ENCODE measurements at regions not wholly inside any gene's neighbourhood (a gene's known extent, or its start where the extent isn't known, plus 50 kb on each side); places are given as distances from the start of the nearest gene placed in this dataset.

DNA sequence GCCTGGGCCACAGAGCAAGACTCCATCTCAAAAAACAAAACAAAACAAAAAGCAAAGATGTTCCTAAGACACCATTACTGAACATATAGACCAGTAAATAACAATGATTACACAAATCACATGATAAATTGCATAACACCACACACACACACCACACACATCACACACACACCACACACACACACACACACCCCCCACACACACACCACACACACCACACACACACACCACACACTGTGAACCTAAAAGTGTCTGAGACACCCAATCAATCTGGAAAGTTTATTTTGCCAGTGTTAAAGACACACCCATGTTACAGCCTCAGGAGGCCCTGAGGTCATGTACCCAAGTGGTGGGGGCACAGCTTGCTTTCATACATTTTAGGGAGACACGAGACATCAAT lies 62.6 kb upstream of the ASAP2 start:
- ATAC-seq (replicated peaks in 1 of 4) (no peak), DNase-seq (no peak)
- Histone ChIP-seq H3K36me3 (ENCODE audit: control insufficient read depth in 2 of 2, extremely low read depth in 1 of 2, insufficient read depth in 1 of 2, low read length in 1 of 2) (no peaks in the 10 kb centered on the region), H3K4me3 (ENCODE audit: control insufficient read depth in 1 of 2, extremely low read depth in 1 of 2, low read length in 1 of 2) (no peak overlapping the region), H3K9me3 (no peaks in the 10 kb centered on the region), H3K4me1 (ENCODE audit: control insufficient read depth in 1 of 2, extremely low read depth in 1 of 2, insufficient read depth in 2 of 2, low read length in 2 of 2) (peaks cover 0 to 9% of the 10 kb centered on the region in 2 experiments), H3K27ac (ENCODE audit: low read length) (no peak overlapping the region), H3K27me3 (replicated peaks in 1 of 2; ENCODE audit: control insufficient read depth in 2 of 2, extremely low read depth in 1 of 2, insufficient read depth in 2 of 2, low read length in 1 of 2) (peaks cover 0 to 51% of the 10 kb centered on the region in 2 experiments)
- Mint-ChIP-seq H3K4me1 (peaks cover 0 to 3% (median 0%) of the 10 kb centered on the region in 3 donors), H3K36me3 (no peaks in the 10 kb centered on the region), H3K27me3 (peaks cover 25 to 27% of the 10 kb centered on the region in 2 donors), H3K9me3 (no peaks in the 10 kb centered on the region), H3K27ac (no peak overlapping the region), H3K4me3 (no peak overlapping the region)
- ChIA-PET POLR2A (no interaction called here), CTCF (interaction anchor here in 1 of 2 donors (1.0 to 1.2 kb wide), 2 partner anchors 114 to 905 kb away, joined by 3 to 5 read pairs; no protein-coding TSS in a partner anchor)
- WGBS (ENCODE audit: insufficient coverage): no CpG with 5 or more reads among the region's 1 CpG

DNA sequence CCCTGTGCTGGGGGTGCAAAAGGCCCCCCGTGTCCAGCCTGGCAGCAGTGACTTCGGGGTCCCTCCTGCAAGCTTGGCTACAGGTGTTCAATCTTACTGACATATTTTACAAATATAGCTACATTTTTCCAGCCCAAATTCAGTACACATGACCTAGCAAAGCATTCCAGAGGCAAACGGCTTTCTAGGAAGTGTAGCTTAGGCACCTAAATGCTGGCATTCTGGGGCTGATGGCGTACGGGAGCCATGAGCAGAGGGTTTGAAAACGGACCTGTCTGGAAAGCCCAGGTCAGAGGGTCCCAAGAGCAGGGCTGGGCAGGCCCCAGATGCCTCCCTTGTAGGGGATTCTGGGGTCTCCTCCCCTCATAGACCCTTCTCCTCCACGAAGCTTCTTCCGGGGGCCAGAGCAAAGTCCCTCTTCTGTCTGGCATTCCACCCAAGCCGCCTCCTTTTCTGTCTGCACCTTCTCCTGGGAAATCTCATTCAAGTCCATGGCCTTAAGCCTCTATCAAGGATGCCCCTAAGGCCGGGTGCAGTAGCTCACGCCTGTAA lies 63.3 kb upstream of the ASAP2 start:
- peak overlapping the region in 1 of 3 donors; percentile 17 for H3K4me3 Mint-ChIP-seq

DNA sequence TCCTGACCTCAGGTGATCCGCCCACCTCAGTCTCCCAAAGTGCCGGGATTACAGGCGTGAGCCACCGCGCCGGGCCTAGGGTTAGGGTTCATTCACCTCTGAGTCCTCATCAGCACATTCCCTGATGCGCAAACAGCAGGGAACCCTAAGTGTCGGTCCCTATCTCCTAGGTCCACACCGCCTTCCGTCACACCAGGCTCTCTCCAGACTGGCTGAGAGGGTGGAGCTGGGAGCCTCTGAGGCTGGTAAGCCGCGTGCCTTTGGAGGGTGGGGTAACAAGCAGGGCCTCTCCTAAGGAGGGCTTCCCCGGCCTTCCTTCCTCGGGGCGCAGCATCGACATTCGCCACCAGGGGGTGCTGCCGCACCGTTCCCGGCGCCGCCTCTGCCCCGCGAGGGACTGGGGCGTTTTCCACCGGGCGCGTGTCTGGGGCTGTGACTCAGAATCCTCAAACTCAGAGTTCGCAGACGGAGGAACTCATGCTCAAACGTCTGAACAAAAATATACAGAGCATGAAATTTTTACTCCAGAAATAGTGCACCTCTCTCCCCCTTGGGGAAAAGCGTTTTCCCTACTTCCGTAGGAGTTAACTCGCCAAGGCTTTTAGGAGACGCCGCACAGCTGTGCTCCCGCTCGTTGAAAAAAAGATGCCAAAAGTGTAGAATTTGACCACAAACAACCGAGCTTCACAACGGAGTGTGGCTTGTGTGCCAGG lies 63.9 kb upstream of the ASAP2 start:
- no peaks in the 10 kb centered on the region for H3K36me3 Mint-ChIP-seq
- Histone ChIP-seq H3K27ac (ENCODE audit: low read length) (no peak overlapping the region), H3K4me1 (ENCODE audit: control insufficient read depth in 1 of 2, extremely low read depth in 1 of 2, insufficient read depth in 2 of 2, low read length in 2 of 2) (peaks cover 0 to 9% of the 10 kb centered on the region in 2 experiments), H3K4me3 (ENCODE audit: control insufficient read depth in 1 of 2, extremely low read depth in 1 of 2, low read length in 1 of 2) (peak overlapping the region in 1 of 2 donors; percentile 46), H3K9me3 (no peaks in the 10 kb centered on the region), H3K36me3 (ENCODE audit: control insufficient read depth in 2 of 2, extremely low read depth in 1 of 2, insufficient read depth in 1 of 2, low read length in 1 of 2) (no peaks in the 10 kb centered on the region), H3K27me3 (replicated peaks in 1 of 2; ENCODE audit: control insufficient read depth in 2 of 2, extremely low read depth in 1 of 2, insufficient read depth in 2 of 2, low read length in 1 of 2) (peaks cover 0 to 49% of the 10 kb centered on the region in 2 experiments)
- ChIA-PET CTCF (interaction anchor here (0.5 to 0.7 kb wide), 4 partner anchors 31 to 673 kb away, joined by 3 to 11 read pairs (median 3); partner anchors contain the start of gene YWHAQ (in 1 of the 2)), POLR2A (no interaction called here)
- H3K27ac Mint-ChIP-seq: no peak overlapping the region
- H3K9me3 Mint-ChIP-seq: no peaks in the 10 kb centered on the region
- peak; percentile 22 to 80 (median 63) for DNase-seq
- peak overlapping the region in 1 of 3 donors; percentile 17 for H3K4me3 Mint-ChIP-seq
- ATAC-seq (replicated peaks in 1 of 4): peak; percentile 83 to 92 (median 89)
- H3K27me3 Mint-ChIP-seq: peaks cover 25 to 26% of the 10 kb centered on the region in 2 donors
- 9% methylated on average over 26 of the region's 40 CpGs for WGBS (ENCODE audit: insufficient coverage)
- peaks cover 0 to 3% (median 0%) of the 10 kb centered on the region in 3 donors for H3K4me1 Mint-ChIP-seq

More for the DNA sequence above, 63.3 kb upstream of the ASAP2 start:
- Histone ChIP-seq H3K27ac (ENCODE audit: low read length) (no peak overlapping the region), H3K4me1 (ENCODE audit: control insufficient read depth in 1 of 2, extremely low read depth in 1 of 2, insufficient read depth in 2 of 2, low read length in 2 of 2) (peaks cover 0 to 9% of the 10 kb centered on the region in 2 experiments), H3K9me3 (no peaks in the 10 kb centered on the region), H3K36me3 (ENCODE audit: control insufficient read depth in 2 of 2, extremely low read depth in 1 of 2, insufficient read depth in 1 of 2, low read length in 1 of 2) (no peaks in the 10 kb centered on the region), H3K27me3 (replicated peaks in 1 of 2; ENCODE audit: control insufficient read depth in 2 of 2, extremely low read depth in 1 of 2, insufficient read depth in 2 of 2, low read length in 1 of 2) (peaks cover 0 to 53% of the 10 kb centered on the region in 2 experiments), H3K4me3 (ENCODE audit: control insufficient read depth in 1 of 2, extremely low read depth in 1 of 2, low read length in 1 of 2) (peak overlapping the region in 1 of 2 donors; percentile 46)
- Mint-ChIP-seq H3K4me1 (peaks cover 0 to 3% (median 0%) of the 10 kb centered on the region in 3 donors), H3K9me3 (no peaks in the 10 kb centered on the region), H3K27ac (no peak overlapping the region), H3K36me3 (no peaks in the 10 kb centered on the region), H3K27me3 (peaks cover 25 to 29% of the 10 kb centered on the region in 2 donors)
- CTCF ChIA-PET: interaction anchor here (0.6 to 0.7 kb wide), 2 partner anchors 213 to 672 kb away, joined by 3 read pairs; no protein-coding TSS in a partner anchor
- WGBS (ENCODE audit: insufficient coverage): 74% methylated on average over 6 of the region's 11 CpGs
- DNase-seq (no peak), ATAC-seq (replicated peaks in 1 of 4) (no peak)
- POLR2A ChIA-PET: no interaction called here

DNA sequence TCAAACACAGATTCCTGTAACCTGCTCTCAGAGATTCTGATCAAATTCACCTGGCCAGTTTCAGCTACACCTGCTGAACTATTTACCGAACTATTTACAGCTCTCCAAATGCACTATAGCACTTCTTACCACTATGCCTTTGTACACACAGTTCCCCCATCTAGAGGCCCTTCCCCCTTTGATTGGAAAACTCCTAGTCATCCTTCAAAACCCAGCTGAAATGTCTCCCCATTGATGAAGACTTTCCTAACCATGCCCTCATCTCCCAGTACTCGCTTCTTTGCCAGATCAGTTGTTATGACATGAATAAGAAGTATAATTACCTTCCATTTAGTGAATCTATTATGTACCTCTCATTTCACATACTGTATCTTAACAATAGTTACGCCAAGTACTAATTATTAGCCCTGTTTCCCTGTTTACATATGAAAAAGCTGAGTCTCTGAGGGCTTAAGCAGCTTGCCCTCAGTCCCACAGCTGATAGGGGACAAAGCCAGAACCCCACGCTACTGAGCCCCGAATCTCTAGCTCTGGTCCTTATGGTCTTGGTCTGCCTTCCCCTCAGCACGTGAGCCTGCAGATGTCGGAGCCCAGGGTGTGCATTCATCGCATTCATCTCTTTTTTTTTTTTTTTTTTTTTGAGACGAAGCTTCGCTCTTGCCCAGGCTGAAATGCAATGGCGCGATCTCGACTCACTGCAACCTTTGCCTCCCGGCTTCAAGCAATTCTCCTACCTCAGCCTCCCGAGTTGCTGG lies 64.7 kb upstream of the ASAP2 start:
- DNase-seq: no peak
- Histone ChIP-seq H3K9me3 (no peaks in the 10 kb centered on the region), H3K27ac (ENCODE audit: low read length) (no peak overlapping the region), H3K4me3 (ENCODE audit: control insufficient read depth in 1 of 2, extremely low read depth in 1 of 2, low read length in 1 of 2) (no peak overlapping the region), H3K4me1 (ENCODE audit: control insufficient read depth in 1 of 2, extremely low read depth in 1 of 2, insufficient read depth in 2 of 2, low read length in 2 of 2) (peaks cover 0 to 9% of the 10 kb centered on the region in 2 experiments), H3K36me3 (ENCODE audit: control insufficient read depth in 2 of 2, extremely low read depth in 1 of 2, insufficient read depth in 1 of 2, low read length in 1 of 2) (no peaks in the 10 kb centered on the region), H3K27me3 (replicated peaks in 1 of 2; ENCODE audit: control insufficient read depth in 2 of 2, extremely low read depth in 1 of 2, insufficient read depth in 2 of 2, low read length in 1 of 2) (peaks cover 0 to 49% of the 10 kb centered on the region in 2 experiments)
- Mint-ChIP-seq H3K9me3 (no peaks in the 10 kb centered on the region), H3K4me3 (no peak overlapping the region), H3K27ac (no peak overlapping the region), H3K36me3 (no peaks in the 10 kb centered on the region), H3K27me3 (peaks cover 21 to 24% of the 10 kb centered on the region in 2 donors), H3K4me1 (peaks cover 0 to 3% (median 0%) of the 10 kb centered on the region in 3 donors)
- POLR2A ChIA-PET: no interaction called here
- CTCF ChIA-PET: interaction anchor here (0.5 to 0.7 kb wide), 5 partner anchors 32 to 1932 kb away, joined by 3 to 11 read pairs (median 3); partner anchors contain the start of gene YWHAQ (in 1 of the 2)
- ATAC-seq (replicated peaks in 1 of 4): no peak
- WGBS (ENCODE audit: insufficient coverage): 87% methylated on average over 9 of the region's 15 CpGs

DNA sequence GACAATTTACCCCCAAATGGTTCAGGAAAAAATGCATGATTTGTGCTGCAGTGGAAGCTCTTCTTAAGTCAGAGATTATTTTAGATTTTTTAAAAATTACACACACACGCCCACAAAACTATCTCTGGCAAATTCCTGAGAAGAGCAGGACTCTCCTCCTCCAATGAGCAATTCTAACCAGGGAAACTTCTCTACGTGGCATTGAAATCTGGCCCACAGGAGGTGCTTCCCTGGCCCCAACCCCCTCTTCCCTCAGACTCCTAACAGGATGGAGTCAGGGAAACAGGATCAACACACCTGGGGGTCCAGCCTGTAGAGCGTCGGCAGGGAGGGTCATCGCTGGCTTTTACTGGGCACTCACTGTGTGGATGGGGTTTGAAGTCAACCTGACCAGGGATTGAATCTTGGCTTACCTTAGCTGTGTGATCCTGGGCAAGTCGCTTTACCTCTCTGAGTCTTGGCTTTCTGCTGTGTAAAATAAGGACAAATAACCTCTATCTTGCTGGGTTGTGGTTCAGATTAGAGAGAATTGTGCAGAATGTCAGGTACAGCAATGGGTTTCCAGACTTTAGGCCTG lies 65.4 kb upstream of the ASAP2 start:
- no peaks in the 10 kb centered on the region for H3K36me3 Mint-ChIP-seq
- peaks cover 0 to 9% of the 10 kb centered on the region in 2 experiments for H3K4me1 ChIP-seq (ENCODE audit: control insufficient read depth in 1 of 2, extremely low read depth in 1 of 2, insufficient read depth in 2 of 2, low read length in 2 of 2)
- DNase-seq: no peak

More for the DNA sequence above, 65.4 kb upstream of the ASAP2 start:
- H3K27ac Mint-ChIP-seq: no peak overlapping the region
- H3K9me3 Mint-ChIP-seq: no peaks in the 10 kb centered on the region
- 65% methylated on average over 2 of the region's 6 CpGs for WGBS (ENCODE audit: insufficient coverage)
- Histone ChIP-seq H3K36me3 (ENCODE audit: control insufficient read depth in 2 of 2, extremely low read depth in 1 of 2, insufficient read depth in 1 of 2, low read length in 1 of 2) (no peaks in the 10 kb centered on the region), H3K4me3 (ENCODE audit: control insufficient read depth in 1 of 2, extremely low read depth in 1 of 2, low read length in 1 of 2) (no peak overlapping the region), H3K27ac (ENCODE audit: low read length) (no peak overlapping the region), H3K9me3 (no peaks in the 10 kb centered on the region), H3K27me3 (replicated peaks in 1 of 2; ENCODE audit: control insufficient read depth in 2 of 2, extremely low read depth in 1 of 2, insufficient read depth in 2 of 2, low read length in 1 of 2) (peaks cover 0 to 43% of the 10 kb centered on the region in 2 experiments)
- no peak for ATAC-seq (replicated peaks in 1 of 4)
- ChIA-PET POLR2A (no interaction called here), CTCF (interaction anchor here (0.6 to 0.7 kb wide), 2 partner anchors 595 to 708 kb away, joined by 4 to 6 read pairs; no protein-coding TSS in a partner anchor)
- peaks cover 16 to 19% of the 10 kb centered on the region in 2 donors for H3K27me3 Mint-ChIP-seq
- no peak overlapping the region for H3K4me3 Mint-ChIP-seq
- peaks cover 0 to 3% (median 0%) of the 10 kb centered on the region in 3 donors for H3K4me1 Mint-ChIP-seq
